SK-N-SH (cell line): ENCODE measurements at regions not wholly inside any gene's neighbourhood (a gene's known extent, or its start where the extent isn't known, plus 50 kb on each side); places are given as distances from the start of the nearest gene placed in this dataset.

Source experiments
- EZH2phosphoT487 ChIP-seq: fragments of 200-600 bp; sonication (generic); IDR thresholded peaks from 2 replicates; pipeline ENCODE4 v1.6.1; 2017; ENCODE audit warnings: low read depth, mixed run types, mild to moderate bottlenecking, antibody characterized with exemption, moderate library complexity, borderline replicate concordance
- FOXM1 ChIP-seq: IDR thresholded peaks from 2 replicates; pipeline ENCODE4 v1.4.0; 2012; ENCODE audit warnings: low read depth, mild to moderate bottlenecking
- GABPA ChIP-seq: IDR thresholded peaks from 2 replicates; pipeline ENCODE4 v1.4.0; 2012; ENCODE audit warnings: low read depth, mild to moderate bottlenecking
- RAD21 ChIP-seq: IDR thresholded peaks from 2 replicates; pipeline ENCODE4 v1.6.1; 2012; ENCODE audit warnings: mild to moderate bottlenecking, low read length
- RFX5 ChIP-seq: IDR thresholded peaks from 2 replicates; pipeline ENCODE4 v1.6.1; 2012; ENCODE audit warnings: mild to moderate bottlenecking, improper control_type of control experiment, low read length
- TAF1 ChIP-seq: IDR thresholded peaks from 2 replicates; pipeline ENCODE4 v1.6.1; 2012; ENCODE audit warnings: low read depth, mild to moderate bottlenecking, low read length, moderate library complexity, borderline replicate concordance
- YY1 ChIP-seq: IDR thresholded peaks from 2 replicates; pipeline ENCODE4 v1.4.0; 2012; ENCODE audit warnings: low read depth, mild to moderate bottlenecking
- TF ChIP-seq, protein P1 (sequence below): fragments of 200-600 bp; sonication (generic); IDR thresholded peaks from 2 replicates; pipeline ENCODE4 v1.6.1; 2017; ENCODE audit warnings: antibody characterized with exemption, mild to moderate bottlenecking, moderate library complexity
- TF ChIP-seq, protein P2 (sequence below): IDR thresholded peaks from 2 replicates; pipeline ENCODE4 v1.4.0; 2012; ENCODE audit warnings: low read depth
- TF ChIP-seq, protein P3 (sequence below): IDR thresholded peaks from 2 replicates; pipeline ENCODE4; 2012
- TF ChIP-seq, protein P4 (sequence below): IDR thresholded peaks from 2 replicates; pipeline ENCODE4 v1.4.0; 2012; ENCODE audit warnings: low read depth, borderline replicate concordance

DNA sequence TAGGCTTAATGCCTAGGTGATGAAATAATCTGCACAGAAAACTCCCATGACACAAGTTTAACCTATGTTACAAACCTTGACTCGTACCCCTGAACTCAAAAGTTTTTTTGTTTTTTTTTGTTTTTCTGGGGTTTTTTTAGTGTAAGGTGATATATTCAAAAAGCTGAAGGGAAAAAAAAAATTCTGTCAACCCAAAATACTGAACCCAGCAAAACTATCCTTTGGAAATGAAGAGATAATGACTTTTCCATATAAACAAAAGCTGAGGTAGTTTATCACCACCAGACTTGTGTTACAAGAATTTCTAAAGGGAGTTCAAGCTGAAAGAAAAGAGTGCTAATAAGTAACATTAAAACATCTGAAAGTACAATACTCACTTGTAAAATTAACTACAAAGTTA lies 448.1 kb downstream of the KCNH5 start:
- TF ChIP-seq, protein P1, sequence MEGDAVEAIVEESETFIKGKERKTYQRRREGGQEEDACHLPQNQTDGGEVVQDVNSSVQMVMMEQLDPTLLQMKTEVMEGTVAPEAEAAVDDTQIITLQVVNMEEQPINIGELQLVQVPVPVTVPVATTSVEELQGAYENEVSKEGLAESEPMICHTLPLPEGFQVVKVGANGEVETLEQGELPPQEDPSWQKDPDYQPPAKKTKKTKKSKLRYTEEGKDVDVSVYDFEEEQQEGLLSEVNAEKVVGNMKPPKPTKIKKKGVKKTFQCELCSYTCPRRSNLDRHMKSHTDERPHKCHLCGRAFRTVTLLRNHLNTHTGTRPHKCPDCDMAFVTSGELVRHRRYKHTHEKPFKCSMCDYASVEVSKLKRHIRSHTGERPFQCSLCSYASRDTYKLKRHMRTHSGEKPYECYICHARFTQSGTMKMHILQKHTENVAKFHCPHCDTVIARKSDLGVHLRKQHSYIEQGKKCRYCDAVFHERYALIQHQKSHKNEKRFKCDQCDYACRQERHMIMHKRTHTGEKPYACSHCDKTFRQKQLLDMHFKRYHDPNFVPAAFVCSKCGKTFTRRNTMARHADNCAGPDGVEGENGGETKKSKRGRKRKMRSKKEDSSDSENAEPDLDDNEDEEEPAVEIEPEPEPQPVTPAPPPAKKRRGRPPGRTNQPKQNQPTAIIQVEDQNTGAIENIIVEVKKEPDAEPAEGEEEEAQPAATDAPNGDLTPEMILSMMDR, result no peak
- TF ChIP-seq RFX5, result no peak
- no peak for TF ChIP-seq RAD21
- no peak for TF ChIP-seq TAF1
- TF ChIP-seq, protein P2, sequence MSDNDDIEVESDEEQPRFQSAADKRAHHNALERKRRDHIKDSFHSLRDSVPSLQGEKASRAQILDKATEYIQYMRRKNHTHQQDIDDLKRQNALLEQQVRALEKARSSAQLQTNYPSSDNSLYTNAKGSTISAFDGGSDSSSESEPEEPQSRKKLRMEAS, result no peak
- TF ChIP-seq, protein P3, sequence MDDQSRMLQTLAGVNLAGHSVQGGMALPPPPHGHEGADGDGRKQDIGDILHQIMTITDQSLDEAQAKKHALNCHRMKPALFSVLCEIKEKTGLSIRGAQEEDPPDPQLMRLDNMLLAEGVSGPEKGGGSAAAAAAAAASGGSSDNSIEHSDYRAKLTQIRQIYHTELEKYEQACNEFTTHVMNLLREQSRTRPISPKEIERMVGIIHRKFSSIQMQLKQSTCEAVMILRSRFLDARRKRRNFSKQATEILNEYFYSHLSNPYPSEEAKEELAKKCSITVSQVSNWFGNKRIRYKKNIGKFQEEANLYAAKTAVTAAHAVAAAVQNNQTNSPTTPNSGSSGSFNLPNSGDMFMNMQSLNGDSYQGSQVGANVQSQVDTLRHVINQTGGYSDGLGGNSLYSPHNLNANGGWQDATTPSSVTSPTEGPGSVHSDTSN, result no peak
- no peak for TF ChIP-seq GABPA
- TF ChIP-seq EZH2phosphoT487, result no peak
- TF ChIP-seq FOXM1, result no peak
- no peak for TF ChIP-seq YY1
- TF ChIP-seq, protein P4, sequence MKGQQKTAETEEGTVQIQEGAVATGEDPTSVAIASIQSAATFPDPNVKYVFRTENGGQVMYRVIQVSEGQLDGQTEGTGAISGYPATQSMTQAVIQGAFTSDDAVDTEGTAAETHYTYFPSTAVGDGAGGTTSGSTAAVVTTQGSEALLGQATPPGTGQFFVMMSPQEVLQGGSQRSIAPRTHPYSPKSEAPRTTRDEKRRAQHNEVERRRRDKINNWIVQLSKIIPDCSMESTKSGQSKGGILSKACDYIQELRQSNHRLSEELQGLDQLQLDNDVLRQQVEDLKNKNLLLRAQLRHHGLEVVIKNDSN, result no peak
